G401.6 (cell line): ENCODE measurements at regions not wholly inside any gene's neighbourhood (a gene's known extent, or its start where the extent isn't known, plus 50 kb on each side); places are given as distances from the start of the nearest gene placed in this dataset.

ENCODE experiments used
- FAIRE-seq: peaks from 2 replicates; lab custom pipeline; 2012; peaks lifted over from hg19 to GRCh38; lab: Jason Lieb, UNC

GRCh38 chr13:44189085-44189484 is 184.5 kb upstream of the SERP2 start:
- FAIRE-seq: no peak

- FAIRE-seq: no peak
These were observed 182.5 kb upstream of the SERP2 start for GRCh38 chr13:44191103-44191502.

GRCh38 chr13:44191504-44192171 is 182.0 kb upstream of the SERP2 start:
- peak; percentile 23 for FAIRE-seq

GRCh38 chr13:44193731-44194130 is 179.9 kb upstream of the SERP2 start:
- no peak for FAIRE-seq

- no peak for FAIRE-seq
These were observed 178.4 kb upstream of the SERP2 start for GRCh38 chr13:44195245-44195644.

- no peak for FAIRE-seq
These were observed 177.3 kb upstream of the SERP2 start for GRCh38 chr13:44196196-44196751.

- FAIRE-seq: no peak
These were observed 175.5 kb upstream of the SERP2 start for GRCh38 chr13:44197791-44198770.

GRCh38 chr13:44198826-44199225 is 174.8 kb upstream of the SERP2 start:
- no peak for FAIRE-seq

GRCh38 chr13:44199627-44200207 is 173.9 kb upstream of the SERP2 start:
- FAIRE-seq: no peak

GRCh38 chr13:44206434-44206833 is 167.2 kb upstream of the SERP2 start:
- FAIRE-seq: no peak

GRCh38 chr13:44207476-44207875 is 166.1 kb upstream of the SERP2 start:
- FAIRE-seq: no peak

GRCh38 chr13:44210525-44210924 is 163.1 kb upstream of the SERP2 start:
- FAIRE-seq: no peak

- no peak for FAIRE-seq
These were observed 162.3 kb upstream of the SERP2 start for GRCh38 chr13:44211286-44211685.

GRCh38 chr13:44211704-44212346 is 161.8 kb upstream of the SERP2 start:
- no peak for FAIRE-seq

GRCh38 chr13:44212633-44213396 is 160.8 kb upstream of the SERP2 start:
- no peak for FAIRE-seq

GRCh38 chr13:44218501-44219240 is 155.0 kb upstream of the SERP2 start:
- no peak for FAIRE-seq

GRCh38 chr13:44219577-44220548 is 153.8 kb upstream of the SERP2 start:
- no peak for FAIRE-seq

- FAIRE-seq: no peak
These were observed 152.7 kb upstream of the SERP2 start for GRCh38 chr13:44220948-44221347.

GRCh38 chr13:44221657-44222056 is 152.0 kb upstream of the SERP2 start:
- FAIRE-seq: no peak
